Suprapubic skin (tissue), 3 donors: ENCODE measurements at regions not wholly inside any gene's neighbourhood (a gene's known extent, or its start where the extent isn't known, plus 50 kb on each side); places are given as distances from the start of the nearest gene placed in this dataset.
"Not testable (repeated sequence)": the region's sequence is repeated elsewhere in the genome, so short reads cannot be mapped to it uniquely, and the experiment has no call there.

Source experiments
- CTCF ChIP-seq, 2 donors: fragments of 200-600 bp in 1 of 2; fragments of 450-650 bp in 1 of 2; sonication (generic) in 1 of 2; IDR thresholded peaks; one replicate each; pipeline ENCODE4 v1.5.1; 2016 to 2019; ENCODE audit warnings: antibody characterized with exemption in 2 of 2, mild to moderate bottlenecking in 1 of 2, moderate library complexity in 1 of 2
- POLR2AphosphoS5 ChIP-seq, 3 donors: sonication (generic); formaldehyde crosslinking; IDR thresholded peaks; one replicate each; pipeline ENCODE4 v1.6.1; 2017; ENCODE audit warnings: antibody characterized with exemption in 3 of 3

GRCh38 chr15:20016941-20017340 is 524.7 kb downstream of the GOLGA6L6 start:
- TF ChIP-seq POLR2AphosphoS5, CTCF (IDR thresholded peaks at IDR 0.05): not testable (repeated sequence)
